EL (cell line): ENCODE measurements at regions not wholly inside any gene's neighbourhood (a gene's known extent, or its start where the extent isn't known, plus 50 kb on each side); places are given as distances from the start of the nearest gene placed in this dataset.
"Not testable (repeated sequence)": the region's sequence is repeated elsewhere in the genome, so short reads cannot be mapped to it uniquely, and the experiment has no call there.

Experiments
- DNase-seq: peaks from one replicate; pipeline ENCODE4 v3.0.0-alpha.2; 2016

- DNase-seq, result peak; percentile 6
Observed at GRCh38 chr16:47851146-47851545, 304.6 kb downstream of the ABCC12 start.

- DNase-seq, result no peak
Observed at GRCh38 chr16:47849736-47850135, 306.1 kb downstream of the ABCC12 start.

GRCh38 chr16:47848421-47849109 is 307.2 kb downstream of the ABCC12 start:
- DNase-seq, result peak; percentile 32

GRCh38 chr16:47847220-47847970 is 308.4 kb downstream of the ABCC12 start:
- peak; percentile 20 for DNase-seq

GRCh38 chr16:47834485-47835024 is 321.2 kb downstream of the ABCC12 start:
- DNase-seq, result no peak

- no peak for DNase-seq
Observed at GRCh38 chr16:47833771-47834170, 322.0 kb downstream of the ABCC12 start.

GRCh38 chr16:47829850-47830600 is 325.8 kb downstream of the ABCC12 start:
- DNase-seq, result no peak

- no peak for DNase-seq
Observed at GRCh38 chr16:47826070-47826469, 329.7 kb downstream of the ABCC12 start.

GRCh38 chr16:47817048-47817447 is 338.7 kb downstream of the ABCC12 start:
- no peak for DNase-seq

GRCh38 chr16:47816511-47816910 is 339.3 kb downstream of the ABCC12 start:
- no peak for DNase-seq

- peak; percentile 37 for DNase-seq
Observed at GRCh38 chr16:47815655-47816054, 340.1 kb downstream of the ABCC12 start.

- not testable (repeated sequence) for DNase-seq
Observed at GRCh38 chr16:47811758-47812157, 344.0 kb downstream of the ABCC12 start.

- DNase-seq, result no peak
Observed at GRCh38 chr16:47806309-47806847, 345.2 kb downstream of the PHKB start.

- DNase-seq, result peak; percentile 8
Observed at GRCh38 chr16:47787696-47788095, 326.6 kb downstream of the PHKB start.

GRCh38 chr16:47781673-47782072 is 320.5 kb downstream of the PHKB start:
- DNase-seq, result no peak

GRCh38 chr16:47780213-47780875 is 319.2 kb downstream of the PHKB start:
- no peak for DNase-seq

GRCh38 chr16:47779201-47780016 is 318.3 kb downstream of the PHKB start:
- peak; percentile 51 for DNase-seq

GRCh38 chr16:47778106-47778801 is 317.1 kb downstream of the PHKB start:
- DNase-seq, result peak; percentile 9

- peak; percentile 51 for DNase-seq
Observed at GRCh38 chr16:47777220-47777619, 316.1 kb downstream of the PHKB start.

- peak; percentile 14 for DNase-seq
Observed at GRCh38 chr16:47774661-47775060, 313.5 kb downstream of the PHKB start.

GRCh38 chr16:47753659-47754058 is 292.5 kb downstream of the PHKB start:
- DNase-seq, result no peak
